Motor neuron (in vitro differentiated cells): ENCODE measurements at regions not wholly inside any gene's neighbourhood (a gene's known extent, or its start where the extent isn't known, plus 50 kb on each side); places are given as distances from the start of the nearest gene placed in this dataset.

Experiments used
- ATAC-seq, 8 experiments: fragments of 200-7000 bp; cut with Tn5 transposase; replicated peaks in 6 of 8; 2 replicates each; pipeline ENCODE4 v1.8.0; 2021; ENCODE audit warnings: mild to moderate bottlenecking in 8 of 8, moderate library complexity in 8 of 8
- H3K27ac ChIP-seq, 2 donors: fragments of 250-450 bp; sonication (Bioruptor Pico); 2 replicates each; pipeline ENCODE4 v1.9.0; 2021; ENCODE audit warnings: antibody characterized with exemption in 2 of 2, mild to moderate bottlenecking in 2 of 2, moderate library complexity in 1 of 2
- H3K4me1 ChIP-seq, 2 donors: fragments of 250-450 bp; sonication (Bioruptor Pico); replicated peaks in 1 of 2; 2 replicates each; pipeline ENCODE4 v1.6.1; 2021; ENCODE audit warnings: antibody characterized with exemption in 2 of 2, mild to moderate bottlenecking in 2 of 2, moderate library complexity in 1 of 2
- H3K4me3 ChIP-seq, 5 donors: fragments of 250-450 bp; sonication (Bioruptor Pico); 2 replicates each; pipeline ENCODE4 v1.9.0; 2021; ENCODE audit warnings: antibody characterized with exemption in 5 of 5, mild to moderate bottlenecking in 5 of 5, moderate library complexity in 4 of 5
- WGBS, 10 experiments: fragments of 450-650 bp; shearing (Covaris generic); methylation state at CpG; one replicate each; pipeline ENCODE4 v1.0.0; 2022; 5-methylcytosine and 5-hydroxymethylcytosine counted together
- in situ Hi-C, 9 experiments: fragments of 400-800 bp; cut with MboI; loops; one replicate each; pipeline ENCODE4 v1.15.0; 2021; ENCODE audit warnings: low sequenced_read_pairs in 9 of 9, low pct_unique_long_range_greater_than_20kb in 2 of 9; ENCODE audit not compliant: unreplicated experiment in 9 of 9

GRCh38 chr7:136325027-136325426, 347.9 kb upstream of the MTPN start:
- peaks cover 0 to 3% of the 10 kb centered on the region in 2 donors for H3K4me1 ChIP-seq
- no peak overlapping the region for H3K27ac ChIP-seq
- 0 to 100% (median 78%) methylated on average over 1 to 2 of the region's 2 CpGs for WGBS, 10 experiments
- no peak overlapping the region for H3K4me3 ChIP-seq
- ATAC-seq = no peak
- in situ Hi-C loops = no loop called here

GRCh38 chr7:136324073-136324704, 347.0 kb upstream of the MTPN start:
- WGBS, 10 experiments = 0 to 90% (median 43%) methylated on average over 1 to 2 of the region's 4 CpGs; no CpG with 5 or more reads in 5 of the 10 experiments

GRCh38 chr7:136312592-136312991, 335.4 kb upstream of the MTPN start:
- H3K4me3 ChIP-seq = no peak overlapping the region
- no peaks in the 10 kb centered on the region for H3K4me1 ChIP-seq
- ATAC-seq = no peak
- no peak overlapping the region for H3K27ac ChIP-seq
- in situ Hi-C loops = no loop called here
- WGBS, 10 experiments = 0 to 90% (median 61%) methylated on average over 1 of the region's 1 CpG

More at GRCh38 chr7:136324073-136324704, 347.0 kb upstream of the MTPN start:
- ATAC-seq = peak in 5 of 8 experiments; percentile 16 to 71 (median 37)
- in situ Hi-C loops = no loop called here
- H3K4me3 ChIP-seq = no peak overlapping the region
- peaks cover 0 to 3% of the 10 kb centered on the region in 2 donors for H3K4me1 ChIP-seq
- H3K27ac ChIP-seq = no peak overlapping the region

GRCh38 chr7:136309407-136309806, 332.2 kb upstream of the MTPN start:
- 0 to 100% (median 75%) methylated on average over 1 of the region's 1 CpG; no CpG with 5 or more reads in 2 of the 10 experiments for WGBS, 10 experiments
- H3K27ac ChIP-seq = no peak overlapping the region
- no peak for ATAC-seq
- in situ Hi-C loops = no loop called here
- no peak overlapping the region for H3K4me3 ChIP-seq
- H3K4me1 ChIP-seq = no peaks in the 10 kb centered on the region

GRCh38 chr7:136308230-136308629, 331.1 kb upstream of the MTPN start:
- Histone ChIP-seq H3K27ac (no peak overlapping the region), H3K4me1 (no peaks in the 10 kb centered on the region), H3K4me3 (no peak overlapping the region)
- in situ Hi-C loops = no loop called here
- ATAC-seq = no peak

- no peaks in the 10 kb centered on the region for H3K4me1 ChIP-seq
- in situ Hi-C loops = no loop called here
- no peak for ATAC-seq
- WGBS, 10 experiments = 73 to 100% (median 88%) methylated on average over 1 to 2 of the region's 2 CpGs; no CpG with 5 or more reads in 5 of the 10 experiments
- no peak overlapping the region for H3K27ac ChIP-seq
- H3K4me3 ChIP-seq = no peak overlapping the region
These were observed 326.0 kb upstream of the MTPN start for GRCh38 chr7:136303162-136303561.

GRCh38 chr7:136302049-136302448, 324.9 kb upstream of the MTPN start:
- Histone ChIP-seq H3K27ac (no peak overlapping the region), H3K4me1 (no peaks in the 10 kb centered on the region), H3K4me3 (no peak overlapping the region)
- 0 to 100% (median 92%) methylated on average over 1 of the region's 1 CpG; no CpG with 5 or more reads in 2 of the 10 experiments for WGBS, 10 experiments
- in situ Hi-C loops = no loop called here
- no peak for ATAC-seq

GRCh38 chr7:136294977-136295376, 317.8 kb upstream of the MTPN start:
- 14 to 100% methylated on average over 1 of the region's 1 CpG; no CpG with 5 or more reads in 8 of the 10 experiments for WGBS, 10 experiments
- no peaks in the 10 kb centered on the region for H3K4me1 ChIP-seq

GRCh38 chr7:136293841-136294391, 316.8 kb upstream of the MTPN start:
- in situ Hi-C loops = no loop called here
- Histone ChIP-seq H3K4me3 (no peak overlapping the region), H3K27ac (no peak overlapping the region), H3K4me1 (no peaks in the 10 kb centered on the region)
- peak in 2 of 8 experiments; percentile 19 to 44 for ATAC-seq

More at GRCh38 chr7:136294977-136295376, 317.8 kb upstream of the MTPN start:
- Histone ChIP-seq H3K4me3 (no peak overlapping the region), H3K27ac (no peak overlapping the region)
- in situ Hi-C loops = no loop called here
- no peak for ATAC-seq

- H3K4me1 ChIP-seq = no peaks in the 10 kb centered on the region
- 13 to 100% (median 92%) methylated on average over 1 to 6 of the region's 6 CpGs; no CpG with 5 or more reads in 1 of the 10 experiments for WGBS, 10 experiments
These were observed 316.1 kb upstream of the MTPN start for GRCh38 chr7:136293272-136293671.

GRCh38 chr7:136292365-136292764, 315.2 kb upstream of the MTPN start:
- no peak for ATAC-seq
- H3K4me1 ChIP-seq = no peaks in the 10 kb centered on the region
- in situ Hi-C loops = no loop called here

More at GRCh38 chr7:136293272-136293671, 316.1 kb upstream of the MTPN start:
- ATAC-seq = no peak
- in situ Hi-C loops = no loop called here
- H3K4me3 ChIP-seq = no peak overlapping the region
- H3K27ac ChIP-seq = no peak overlapping the region

GRCh38 chr7:136290351-136290750, 313.2 kb upstream of the MTPN start:
- 17 to 100% (median 80%) methylated on average over 1 of the region's 1 CpG; no CpG with 5 or more reads in 5 of the 10 experiments for WGBS, 10 experiments
- in situ Hi-C loops = no loop called here
- Histone ChIP-seq H3K27ac (no peak overlapping the region), H3K4me3 (no peak overlapping the region), H3K4me1 (no peaks in the 10 kb centered on the region)
- ATAC-seq = peak in 1 of 8 experiments; percentile 41

More at GRCh38 chr7:136292365-136292764, 315.2 kb upstream of the MTPN start:
- Histone ChIP-seq H3K27ac (no peak overlapping the region), H3K4me3 (no peak overlapping the region)

- Histone ChIP-seq H3K27ac (no peak overlapping the region), H3K4me3 (no peak overlapping the region), H3K4me1 (no peaks in the 10 kb centered on the region)
- no peak for ATAC-seq
- in situ Hi-C loops = no loop called here
- 0 to 100% (median 74%) methylated on average over 1 to 2 of the region's 2 CpGs for WGBS, 10 experiments
These were observed 300.9 kb upstream of the MTPN start for GRCh38 chr7:136278057-136278456.

GRCh38 chr7:136275794-136276193, 298.6 kb upstream of the MTPN start:
- 0 to 80% (median 58%) methylated on average over 2 to 3 of the region's 3 CpGs; no CpG with 5 or more reads in 4 of the 10 experiments for WGBS, 10 experiments
- no peak for ATAC-seq
- in situ Hi-C loops = no loop called here
- Histone ChIP-seq H3K4me3 (no peak overlapping the region), H3K4me1 (peaks cover 0 to under 1% of the 10 kb centered on the region in 2 donors), H3K27ac (no peak overlapping the region)
